H1 (cell line): ENCODE measurements at regions not wholly inside any gene's neighbourhood (a gene's known extent, or its start where the extent isn't known, plus 50 kb on each side); places are given as distances from the start of the nearest gene placed in this dataset.

Experiments
- ATF2 ChIP-seq: IDR thresholded peaks from 2 replicates; pipeline ENCODE4 v1.6.1; 2012; ENCODE audit warnings: low read length, inconsistent platforms

- no peak for TF ChIP-seq ATF2
- TF ChIP-seq, all 59 proteins: peak for 0
These were observed 411.7 kb downstream of the SH3GL2 start (continued) for GRCh38 chr9:17990602-17991001.
